OCI-LY3 (cell line): ENCODE measurements at regions not wholly inside any gene's neighbourhood (a gene's known extent, or its start where the extent isn't known, plus 50 kb on each side); places are given as distances from the start of the nearest gene placed in this dataset.

Experiments
- CTCF ChIP-seq: fragments of 200-600, 300-600 bp; sonication (generic); IDR thresholded peaks from 2 replicates; pipeline ENCODE4 v1.5.1; 2014; ENCODE audit warnings: antibody characterized with exemption, low read length, low read depth
- EZH2phosphoT487 ChIP-seq: fragments of 200-600 bp; shearing (Covaris generic); IDR thresholded peaks from 2 replicates; pipeline ENCODE4 v1.6.1; 2018; ENCODE audit warnings: antibody characterized with exemption, mixed run types, low read depth

GRCh38 chr14:51335531-51335930 lies 95.5 kb downstream of the TMX1 start:
- TF ChIP-seq CTCF (no peak), EZH2phosphoT487 (no peak)
